DMS53 treated with DMSO at 0.1 percent for 48 hours (cell line): ENCODE measurements at regions not wholly inside any gene's neighbourhood (a gene's known extent, or its start where the extent isn't known, plus 50 kb on each side); places are given as distances from the start of the nearest gene placed in this dataset.

Experiments used
- DNase-seq: peaks from one replicate; lab custom pipeline; 2025; ENCODE audit not compliant: unreplicated experiment; lab: John Stamatoyannopoulos, UW

GRCh38 chr20:22470620-22471026 is 113.7 kb downstream of the FOXA2 start:
- peak; percentile 70 for DNase-seq

GRCh38 chr20:22466447-22467171 is 117.8 kb downstream of the FOXA2 start:
- peak; percentile 36 for DNase-seq

DNA sequence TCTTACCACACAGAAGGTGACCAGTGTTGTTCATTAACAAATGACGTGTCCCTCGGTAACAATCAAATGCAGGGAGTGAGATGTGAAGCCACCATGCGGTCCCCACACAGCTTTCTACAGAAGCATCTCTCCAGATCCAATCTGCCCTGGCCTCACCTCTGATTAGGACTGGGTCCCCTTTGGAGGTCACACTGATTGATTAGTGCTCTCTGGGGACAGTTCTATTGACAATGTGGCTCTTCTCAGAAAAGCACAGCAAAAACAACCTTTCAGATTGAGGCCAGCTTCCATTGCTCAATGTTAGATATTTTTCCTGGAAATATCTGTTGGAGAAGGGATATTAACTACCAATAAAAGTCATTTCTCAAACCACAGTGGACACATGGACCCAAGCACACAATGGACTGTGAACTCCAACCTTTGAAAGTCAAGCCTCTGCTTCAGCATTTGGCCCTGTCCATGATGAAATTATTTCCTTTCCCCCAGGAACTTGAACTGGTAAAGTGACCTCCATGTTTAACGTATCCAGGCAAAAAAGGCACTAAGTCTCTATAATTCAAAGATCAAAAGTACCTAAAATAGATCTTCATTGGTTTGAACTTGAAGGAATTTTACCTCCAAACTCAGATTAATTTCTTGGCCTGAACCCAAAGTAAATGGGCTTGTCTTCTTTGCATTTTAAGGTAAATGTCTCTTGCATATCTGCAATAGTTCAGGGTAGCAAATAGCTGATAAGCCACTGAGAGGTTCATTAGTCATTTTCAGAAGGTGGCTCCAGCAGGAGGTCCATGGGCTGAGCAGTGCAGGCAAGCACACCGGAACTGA is 118.5 kb downstream of the FOXA2 start:
- DNase-seq, result no peak

GRCh38 chr20:22464312-22465003 is 119.9 kb downstream of the FOXA2 start:
- DNase-seq, result no peak

GRCh38 chr20:22462975-22463914 is 121.1 kb downstream of the FOXA2 start:
- peak; percentile 89 for DNase-seq

DNA sequence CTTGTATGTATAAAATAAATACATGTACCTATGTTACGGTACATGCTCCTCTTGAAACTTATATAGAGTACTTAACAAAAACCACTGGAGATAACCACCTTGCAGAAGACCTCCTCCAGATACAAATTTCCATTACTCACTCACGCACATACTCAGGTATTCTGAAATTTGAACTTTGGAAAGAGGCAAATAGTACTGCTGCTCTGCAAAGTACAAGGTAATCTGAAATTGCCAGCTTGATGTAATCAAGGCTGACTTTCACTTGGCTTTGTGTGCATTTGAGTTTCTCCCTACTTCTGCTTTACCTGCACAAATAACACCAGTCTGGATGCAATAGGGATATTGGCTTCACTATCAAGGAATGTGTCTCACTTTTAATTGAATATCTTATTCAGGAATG is 123.6 kb downstream of the FOXA2 start:
- no peak for DNase-seq

- DNase-seq, result peak; percentile 15
Measured at GRCh38 chr20:22460231-22460630, 124.1 kb downstream of the FOXA2 start.

GRCh38 chr20:22459754-22460153 is 124.6 kb downstream of the FOXA2 start:
- no peak for DNase-seq

DNA sequence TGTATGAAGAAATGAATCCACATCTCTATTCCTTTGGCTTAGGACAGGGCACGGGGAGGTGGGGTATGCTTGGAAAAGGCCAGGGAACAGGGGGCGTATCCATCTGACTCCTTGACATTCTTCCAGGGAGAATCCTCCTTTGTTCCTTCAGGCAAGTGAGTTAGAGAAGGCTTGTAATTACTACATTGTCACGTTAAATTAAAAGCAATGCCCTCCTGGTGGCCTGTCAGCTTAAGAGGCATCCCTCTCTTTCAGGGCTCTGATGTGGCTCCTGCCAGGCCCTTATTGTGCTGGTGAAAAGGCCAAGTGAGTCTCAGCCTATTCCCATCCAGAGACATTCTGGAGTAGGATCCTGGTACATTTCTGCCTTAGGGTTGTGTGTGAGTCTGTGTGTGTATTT is 128.3 kb downstream of the FOXA2 start:
- no peak for DNase-seq

- peak; percentile 88 for DNase-seq
Measured at GRCh38 chr20:22455259-22455658, 129.1 kb downstream of the FOXA2 start.

DNA sequence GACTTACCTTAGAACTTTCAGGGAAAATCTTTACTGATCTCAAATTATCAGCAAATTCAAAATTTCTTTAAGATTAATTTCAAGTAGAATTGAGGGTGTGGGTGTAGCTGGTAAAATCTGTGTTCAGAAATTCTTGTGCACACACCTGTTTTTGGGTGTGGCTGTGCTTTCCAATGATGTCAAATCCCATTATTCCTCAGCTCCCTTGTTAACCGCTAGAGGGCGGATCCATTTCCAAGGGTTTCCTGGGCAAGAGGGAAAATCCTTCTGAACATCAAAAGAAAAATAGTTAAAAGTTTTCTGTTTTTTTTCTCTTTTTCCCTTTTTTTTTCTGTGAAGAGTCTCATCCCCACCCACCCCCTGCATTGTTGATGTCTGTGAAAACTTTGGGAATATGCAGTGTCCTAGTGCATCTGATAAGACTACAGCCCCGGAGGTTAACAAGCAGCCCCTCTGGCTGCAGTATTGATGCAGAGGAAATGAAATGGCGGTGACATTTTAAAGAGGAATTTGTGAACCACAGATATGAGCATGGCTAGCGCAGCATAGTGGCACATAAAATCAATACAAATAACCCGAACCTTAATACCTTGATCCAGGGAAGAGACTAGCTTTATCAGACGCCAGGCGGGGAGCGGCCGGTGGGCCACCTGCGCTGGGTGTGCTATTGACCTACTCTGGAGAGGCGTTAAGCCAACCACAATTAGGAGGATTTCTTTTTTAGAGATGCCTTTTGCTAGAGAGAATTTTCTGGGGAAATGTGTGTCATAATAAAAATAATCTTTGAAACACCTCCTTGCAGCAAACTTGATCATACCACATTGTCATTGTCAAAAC is 130.9 kb downstream of the FOXA2 start:
- DNase-seq, result peak; percentile 80

DNA sequence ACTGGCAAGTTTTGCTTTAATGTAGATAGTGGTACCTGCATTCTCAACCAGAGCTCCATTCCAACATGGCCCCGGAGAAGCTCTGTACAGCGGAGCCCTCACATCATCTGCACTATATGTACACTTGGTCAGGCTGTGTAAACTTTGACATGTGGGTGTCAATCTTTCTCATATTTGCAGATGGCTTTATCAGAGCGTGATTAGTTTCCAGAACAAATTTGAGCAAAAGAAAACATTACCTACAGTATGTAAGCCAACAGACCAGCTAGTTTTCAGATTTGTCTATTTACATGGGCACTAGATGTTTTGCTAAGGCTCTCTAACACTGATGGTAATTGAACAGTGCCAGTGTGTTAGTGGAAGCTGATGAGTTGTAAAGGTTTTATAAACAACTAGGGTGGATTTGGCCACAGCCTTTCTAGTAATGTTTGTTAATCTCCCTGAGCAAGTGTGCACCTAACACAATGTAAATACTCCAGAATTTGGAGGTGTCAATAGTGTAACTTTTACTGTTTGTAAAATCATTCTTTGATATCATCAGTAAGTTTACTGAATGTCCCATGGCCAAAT is 131.8 kb downstream of the FOXA2 start:
- peak; percentile 97 for DNase-seq

- no peak for DNase-seq
Measured at GRCh38 chr20:22450537-22450936, 133.8 kb downstream of the FOXA2 start.

DNA sequence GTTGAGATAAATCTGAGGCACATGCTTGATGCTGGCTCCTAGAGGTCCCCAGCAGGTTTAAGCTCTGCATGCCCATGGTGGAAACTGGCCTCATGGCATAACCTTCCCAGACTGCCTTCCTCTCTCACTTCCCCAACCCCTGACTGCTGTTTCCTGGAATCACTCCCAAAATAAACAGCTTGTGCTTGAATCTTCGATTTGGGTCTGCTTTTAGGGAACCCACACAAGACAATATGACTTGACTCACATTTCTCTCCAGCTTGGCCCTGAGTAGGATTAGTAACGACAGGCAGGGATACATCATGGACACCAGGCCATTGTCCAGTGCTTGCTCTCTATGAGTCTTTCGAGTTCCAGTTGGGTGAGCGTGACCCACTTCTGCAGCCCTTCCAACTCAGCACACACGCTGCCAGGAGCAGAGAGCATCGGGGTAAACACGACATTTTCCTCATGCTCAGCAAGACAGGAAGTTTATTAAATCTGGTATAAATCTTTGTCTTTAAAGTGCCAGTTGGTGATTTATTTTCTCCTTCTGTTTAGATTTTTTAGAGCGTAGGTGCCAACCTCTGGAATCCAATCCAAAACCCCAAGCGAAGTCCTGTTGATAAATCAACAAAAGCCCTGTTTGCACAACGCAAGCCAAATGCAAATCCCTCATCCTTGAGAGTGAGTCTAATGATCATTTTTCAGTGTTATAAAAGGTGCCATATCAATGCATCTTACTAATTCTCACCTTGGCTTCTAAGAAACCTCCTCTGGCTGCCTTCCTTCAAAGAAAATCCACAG is 135.0 kb downstream of the FOXA2 start:
- DNase-seq, result peak; percentile 80

DNA sequence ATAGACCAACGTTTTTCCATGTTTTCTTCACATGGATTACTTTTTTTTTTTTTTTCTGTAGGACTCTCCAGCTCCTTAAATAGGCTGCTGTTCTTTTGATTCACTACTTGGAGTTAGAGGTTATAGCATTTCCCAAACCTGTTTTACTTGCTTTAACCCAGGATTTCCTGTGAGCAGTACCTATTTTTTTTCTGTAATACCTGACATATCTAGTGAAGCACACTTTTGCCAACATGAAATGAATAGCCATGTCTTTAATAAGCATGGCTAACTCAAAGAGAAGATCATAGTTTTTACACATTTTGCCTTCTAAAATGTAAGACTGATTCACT is 137.0 kb downstream of the FOXA2 start:
- no peak for DNase-seq

DNA sequence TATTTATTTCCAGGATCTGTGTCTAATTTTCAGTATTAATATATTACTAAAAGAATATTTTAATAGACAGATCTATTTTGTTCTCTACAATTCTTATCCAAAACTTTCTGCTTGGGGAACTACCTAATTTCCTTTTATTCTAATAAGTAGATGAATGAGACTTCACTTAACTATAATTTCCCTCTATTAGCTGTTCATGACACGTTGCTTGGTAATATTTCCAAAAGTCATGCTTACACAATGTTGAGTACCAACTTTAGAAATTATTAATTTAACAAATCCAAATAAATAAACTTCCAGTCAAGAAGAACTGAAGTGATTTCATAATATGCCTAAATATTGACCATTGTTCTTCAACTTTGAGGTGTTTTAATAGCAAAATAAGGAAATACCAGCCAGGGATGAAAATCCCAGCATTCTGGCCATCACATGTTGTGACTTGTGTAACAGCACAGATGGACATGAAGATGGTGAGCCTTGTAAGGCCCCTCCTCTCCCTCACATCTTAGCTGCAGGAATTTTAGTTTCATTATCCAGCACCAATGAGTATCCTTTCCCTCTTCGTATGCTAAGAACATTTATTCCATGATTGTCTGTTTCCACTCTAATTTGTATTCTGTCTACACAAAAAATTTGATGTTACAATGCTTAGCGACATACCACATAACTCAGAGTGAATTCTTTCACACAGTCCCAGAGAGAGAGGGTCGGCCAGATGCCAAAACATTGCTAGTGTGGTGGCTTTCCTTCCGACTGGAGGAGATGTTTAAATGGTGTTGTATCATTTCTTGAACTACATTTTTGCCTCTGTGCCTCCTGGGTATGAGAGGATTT is 137.5 kb downstream of the FOXA2 start:
- no peak for DNase-seq

GRCh38 chr20:22442318-22442717 is 142.1 kb downstream of the FOXA2 start:
- no peak for DNase-seq

GRCh38 chr20:22438926-22439325 is 145.4 kb downstream of the FOXA2 start:
- DNase-seq, result no peak
